DND-41 (cell line): ENCODE measurements at regions not wholly inside any gene's neighbourhood (a gene's known extent, or its start where the extent isn't known, plus 50 kb on each side); places are given as distances from the start of the nearest gene placed in this dataset.

Experiments
- ATAC-seq: fragments of 200-7000 bp; cut with Tn5 transposase; 3 replicates; pipeline ENCODE4 v1.9.1; 2021; ENCODE audit warnings: low read depth; ENCODE audit not compliant: insufficient read depth
- DNase-seq: peaks from one replicate; pipeline ENCODE4 v3.0.0-alpha.2; 2020
- H2AFZ ChIP-seq: 2 replicates; pipeline ENCODE4 v1.6.0; 2012; ENCODE audit warnings: low read depth, low read length
- H3K27ac ChIP-seq: 2 replicates; pipeline ENCODE4 v1.5.1; 2012; ENCODE audit warnings: low read length, inconsistent platforms
- H3K27me3 ChIP-seq: fragments of 200-600 bp; sonication (generic); 2 replicates; pipeline ENCODE4 v1.6.0; 2012; ENCODE audit warnings: low read length, mild to moderate bottlenecking, inconsistent platforms; ENCODE audit not compliant: insufficient read depth, poor library complexity
- H3K36me3 ChIP-seq: 2 replicates; pipeline ENCODE4 v1.5.1; 2012; ENCODE audit warnings: low read length, inconsistent platforms; ENCODE audit not compliant: insufficient read depth
- H3K4me1 ChIP-seq: 2 replicates; pipeline ENCODE4 v1.5.1; 2012; ENCODE audit warnings: mild to moderate bottlenecking, low read length; ENCODE audit not compliant: insufficient read depth
- H3K4me2 ChIP-seq: 2 replicates; pipeline ENCODE4 v1.6.0; 2012; ENCODE audit warnings: mild to moderate bottlenecking, moderate library complexity, low read length, inconsistent platforms; ENCODE audit not compliant: insufficient read depth
- H3K4me3 ChIP-seq, 2 experiments: fragments of 200-600 bp in 1 of 2; shearing (Covaris generic) in 1 of 2; 2 replicates each; pipeline ENCODE4 v1.5.1; 2012 to 2016; ENCODE audit warnings: inconsistent platforms in 2 of 2, low read length in 2 of 2, mild to moderate bottlenecking in 2 of 2, low read depth in 1 of 2, moderate library complexity in 1 of 2
- H3K79me2 ChIP-seq: 2 replicates; pipeline ENCODE4 v1.6.0; 2012; ENCODE audit warnings: low read length, inconsistent platforms; ENCODE audit not compliant: insufficient read depth
- H3K9ac ChIP-seq: 2 replicates; pipeline ENCODE4 v1.6.0; 2012; ENCODE audit warnings: low read depth, mild to moderate bottlenecking, inconsistent platforms, low read length, moderate library complexity
- H3K9me3 ChIP-seq: 2 replicates; pipeline ENCODE4 v1.5.1; 2012; ENCODE audit warnings: low read length, moderate library complexity, mild to moderate bottlenecking, inconsistent platforms; ENCODE audit not compliant: insufficient read depth, severe bottlenecking
- H4K20me1 ChIP-seq: 2 replicates; pipeline ENCODE4 v1.6.0; 2012; ENCODE audit warnings: low read length; ENCODE audit not compliant: insufficient read depth
- CTCF ChIP-seq: IDR thresholded peaks from 2 replicates; pipeline ENCODE4 v1.5.1; 2012; ENCODE audit warnings: borderline replicate concordance, low read length, moderate library complexity, mild to moderate bottlenecking; ENCODE audit not compliant: poor library complexity, severe bottlenecking; ENCODE audit errors: extremely low read depth
- EZH2 ChIP-seq: IDR thresholded peaks from 3 replicates; pipeline ENCODE4 v1.6.1; 2012; ENCODE audit warnings: borderline replicate concordance, low read depth, mild to moderate bottlenecking, moderate library complexity, low read length, inconsistent platforms; ENCODE audit not compliant: severe bottlenecking

GRCh38 chr12:4026517-4026916 lies 153.3 kb upstream of the PARP11 start:
- Histone ChIP-seq H3K9me3 (no peaks in the 10 kb centered on the region), H3K4me1 (peaks cover 4% of the 10 kb centered on the region; the same call in 1 of the 2 replicates), H3K27me3 (no peaks in the 10 kb centered on the region), H3K36me3 (no peaks in the 10 kb centered on the region), H3K27ac (no peak overlapping the region), H3K4me3 (no peak overlapping the region), H2AFZ (no peak overlapping the region), H3K4me2 (no peak overlapping the region), H3K9ac (no peak overlapping the region), H4K20me1 (no peaks in the 10 kb centered on the region), H3K79me2 (no peaks in the 10 kb centered on the region)
- ATAC-seq (no peak), DNase-seq (no peak)
- TF ChIP-seq EZH2 (no peak), CTCF (no peak)

DNA sequence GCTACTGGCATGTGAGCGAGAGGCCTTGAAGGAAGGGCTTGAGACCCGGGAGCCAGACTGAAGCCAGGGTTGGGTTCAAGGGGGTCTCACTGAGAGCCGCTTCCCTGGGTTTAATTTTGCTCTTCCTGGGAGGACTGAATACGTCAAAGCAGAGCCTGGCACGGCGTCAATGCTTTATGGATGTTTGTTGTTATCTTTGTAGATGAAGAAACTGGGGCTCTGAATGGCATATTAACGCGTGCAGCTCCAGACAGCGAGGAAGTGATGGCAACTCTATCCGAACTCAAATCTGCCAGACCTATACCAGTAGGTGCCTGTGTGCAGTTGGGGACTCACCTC lies 152.8 kb upstream of the PARP11 start:
- H3K9ac ChIP-seq: no peak overlapping the region
- H3K4me3 ChIP-seq: no peak overlapping the region
- peaks cover 4% of the 10 kb centered on the region; the same call in 1 of the 2 replicates for H3K4me1 ChIP-seq
- TF ChIP-seq EZH2: no peak
- TF ChIP-seq CTCF: no peak
- DNase-seq: no peak
- no peak for ATAC-seq
- no peaks in the 10 kb centered on the region for H3K36me3 ChIP-seq
- no peaks in the 10 kb centered on the region for H4K20me1 ChIP-seq
- H3K79me2 ChIP-seq: no peaks in the 10 kb centered on the region
- no peak overlapping the region for H2AFZ ChIP-seq
- H3K27ac ChIP-seq: no peak overlapping the region
- H3K9me3 ChIP-seq: no peaks in the 10 kb centered on the region
- H3K27me3 ChIP-seq: no peaks in the 10 kb centered on the region
- H3K4me2 ChIP-seq: no peak overlapping the region

DNA sequence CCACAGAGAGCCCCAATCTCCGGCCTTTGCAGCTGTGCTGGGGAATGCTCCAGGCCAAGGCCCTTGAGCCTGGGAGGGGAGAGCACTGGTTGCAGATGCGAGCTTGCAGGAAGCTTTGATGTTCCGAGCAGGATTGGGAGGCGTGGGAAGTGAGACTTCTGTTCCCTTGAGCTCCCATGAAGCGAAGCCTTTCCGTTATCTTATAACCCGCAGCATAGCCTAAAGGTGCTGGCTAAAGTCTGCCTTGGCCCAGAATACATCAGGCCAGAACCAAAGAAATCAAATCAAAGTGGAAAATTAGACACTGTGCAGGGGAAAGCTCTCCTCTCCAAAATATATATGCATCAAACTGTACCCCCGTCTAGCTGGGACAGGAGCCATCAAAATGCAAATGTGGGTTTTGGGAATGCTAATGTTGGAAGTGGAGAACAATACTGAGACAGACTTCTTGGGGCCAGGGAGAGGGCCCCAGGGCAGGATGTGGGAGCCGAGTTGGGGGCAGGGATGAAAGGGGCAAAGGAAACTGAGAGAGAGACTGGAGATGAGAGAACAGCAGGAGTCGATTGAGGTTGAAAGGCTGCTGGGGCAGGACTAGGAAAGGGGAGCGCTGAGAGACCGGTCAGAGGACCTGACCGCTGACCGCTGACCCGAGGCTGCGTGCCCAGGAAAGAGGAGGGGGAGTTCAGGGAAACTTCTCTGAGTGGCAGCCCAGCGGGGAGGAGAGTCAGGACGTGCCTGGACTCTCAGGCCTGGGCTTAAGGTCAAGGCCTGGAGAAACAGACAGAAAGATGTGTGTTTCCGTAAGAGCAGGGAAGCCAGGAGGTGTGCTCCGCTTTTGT lies 152.2 kb upstream of the PARP11 start:
- TF ChIP-seq EZH2: no peak
- no peak for TF ChIP-seq CTCF
- Histone ChIP-seq H4K20me1 (no peaks in the 10 kb centered on the region), H3K4me2 (no peak overlapping the region), H3K9me3 (no peaks in the 10 kb centered on the region), H3K4me1 (peaks cover 4% of the 10 kb centered on the region; the same call in 1 of the 2 replicates), H3K4me3 (no peak overlapping the region), H3K36me3 (no peaks in the 10 kb centered on the region), H3K9ac (no peak overlapping the region), H3K79me2 (no peaks in the 10 kb centered on the region), H3K27ac (no peak overlapping the region), H3K27me3 (no peaks in the 10 kb centered on the region), H2AFZ (no peak overlapping the region)
- DNase-seq (no peak), ATAC-seq (no peak)
